SK-N-MC (cell line): ENCODE measurements at regions not wholly inside any gene's neighbourhood (a gene's known extent, or its start where the extent isn't known, plus 50 kb on each side); places are given as distances from the start of the nearest gene placed in this dataset.
"Not testable (repeated sequence)": the region's sequence is repeated elsewhere in the genome, so short reads cannot be mapped to it uniquely, and the experiment has no call there.

Source experiments
- DNase-seq: peaks from one replicate; pipeline ENCODE4 v3.0.0-alpha.2; 2011; ENCODE audit warnings: low read depth, low spot score
- H3K27ac ChIP-seq: fragments of 200-600 bp; sonication (generic); 2 replicates; pipeline ENCODE4 v1.5.1; 2016; ENCODE audit warnings: mixed run types
- H3K36me3 ChIP-seq: fragments of 200-600 bp; sonication (generic); 2 replicates; pipeline ENCODE4 v1.6.1; 2017; ENCODE audit warnings: antibody characterized with exemption, low read length, mixed read lengths; ENCODE audit not compliant: insufficient read depth
- H3K4me3 ChIP-seq: fragments of 200-600 bp; sonication (generic); 2 replicates; pipeline ENCODE4 v1.5.1; 2016
- H3K9ac ChIP-seq: fragments of 200-600 bp; sonication (generic); 2 replicates; pipeline ENCODE4 v1.8.0; 2017; ENCODE audit warnings: mixed run types, mixed read lengths; ENCODE audit not compliant: insufficient read length
- H3K9me3 ChIP-seq: fragments of 200-600 bp; sonication (generic); 2 replicates; pipeline ENCODE4 v1.6.1; 2017; ENCODE audit warnings: low read depth, mild to moderate bottlenecking, antibody characterized with exemption, low read length, moderate library complexity, mixed read lengths
- EZH2 ChIP-seq: fragments of 200-600 bp; sonication (generic); IDR thresholded peaks from one replicate; pipeline ENCODE4 v1.6.1; 2017; ENCODE audit warnings: antibody characterized with exemption
- FOXP2 ChIP-seq: optimal IDR thresholded peaks from 2 replicates; pipeline ENCODE3; 2011; ENCODE audit warnings: mild to moderate bottlenecking, moderate library complexity; ENCODE audit not compliant: insufficient read depth; ENCODE audit errors: extremely low read length, control extremely low read depth
- POLR2AphosphoS5 ChIP-seq: IDR thresholded peaks from 2 replicates; pipeline ENCODE4 v1.6.1; 2012; ENCODE audit warnings: mild to moderate bottlenecking, low read depth, low read length, borderline replicate concordance

GRCh38 chr6:68502946-68503345 lies 132.1 kb upstream of the ADGRB3 start:
- Histone ChIP-seq H3K27ac (no peak overlapping the region), H3K9me3 (no peaks in the 10 kb centered on the region), H3K4me3 (no peak overlapping the region), H3K36me3 (no peaks in the 10 kb centered on the region), H3K9ac (no peak overlapping the region)
- no peak for DNase-seq
- TF ChIP-seq EZH2 (no peak), FOXP2 (no peak), POLR2AphosphoS5 (no peak)

GRCh38 chr6:68497927-68498326 lies 137.2 kb upstream of the ADGRB3 start:
- Histone ChIP-seq H3K36me3 (no peaks in the 10 kb centered on the region), H3K27ac (no peak overlapping the region), H3K4me3 (no peak overlapping the region), H3K9ac (no peak overlapping the region), H3K9me3 (no peaks in the 10 kb centered on the region)
- no peak for DNase-seq
- TF ChIP-seq FOXP2: no peak
- TF ChIP-seq POLR2AphosphoS5: no peak
- TF ChIP-seq EZH2: no peak

GRCh38 chr6:68494880-68495279 lies 140.2 kb upstream of the ADGRB3 start:
- not testable (repeated sequence) for H3K4me3 ChIP-seq, H3K27ac ChIP-seq, H3K9me3 ChIP-seq, H3K9ac ChIP-seq, H3K36me3 ChIP-seq, DNase-seq

- no peak for DNase-seq
- H3K27ac ChIP-seq: no peak overlapping the region
- H3K4me3 ChIP-seq: no peak overlapping the region
- no peaks in the 10 kb centered on the region for H3K36me3 ChIP-seq
- no peak for TF ChIP-seq POLR2AphosphoS5
- TF ChIP-seq EZH2: no peak
- TF ChIP-seq FOXP2: no peak
- no peak overlapping the region for H3K9ac ChIP-seq
- no peaks in the 10 kb centered on the region for H3K9me3 ChIP-seq
Observed at GRCh38 chr6:68476611-68477010, 158.5 kb upstream of the ADGRB3 start.

- Histone ChIP-seq H3K4me3 (peak overlapping the region; percentile 23; the same call in 1 of the 2 replicates), H3K36me3 (no peaks in the 10 kb centered on the region), H3K9ac (no peak overlapping the region), H3K27ac (no peak overlapping the region), H3K9me3 (no peaks in the 10 kb centered on the region)
- DNase-seq: no peak
- TF ChIP-seq EZH2 (no peak), FOXP2 (no peak)
Observed at GRCh38 chr6:68473433-68474210, 161.5 kb upstream of the ADGRB3 start.

- Histone ChIP-seq H3K9ac (no peak overlapping the region), H3K4me3 (no peak overlapping the region), H3K36me3 (no peaks in the 10 kb centered on the region), H3K27ac (no peak overlapping the region), H3K9me3 (no peaks in the 10 kb centered on the region)
- TF ChIP-seq POLR2AphosphoS5: no peak
- TF ChIP-seq EZH2: no peak
- no peak for TF ChIP-seq FOXP2
- DNase-seq: no peak
Observed at GRCh38 chr6:68468244-68468884, 166.7 kb upstream of the ADGRB3 start.

GRCh38 chr6:68458447-68458846 lies 176.6 kb upstream of the ADGRB3 start:
- Histone ChIP-seq H3K36me3 (no peaks in the 10 kb centered on the region), H3K9me3 (no peaks in the 10 kb centered on the region), H3K4me3 (no peak overlapping the region), H3K27ac (no peak overlapping the region), H3K9ac (no peak overlapping the region)
- no peak for DNase-seq
- TF ChIP-seq EZH2: no peak
- no peak for TF ChIP-seq POLR2AphosphoS5

GRCh38 chr6:68447112-68447511 lies 188.0 kb upstream of the ADGRB3 start:
- no peak for DNase-seq
- no peak overlapping the region for H3K9ac ChIP-seq
- H3K4me3 ChIP-seq: no peak overlapping the region
- no peak overlapping the region for H3K27ac ChIP-seq
- no peaks in the 10 kb centered on the region for H3K36me3 ChIP-seq
- H3K9me3 ChIP-seq: no peaks in the 10 kb centered on the region
- no peak for TF ChIP-seq FOXP2
- no peak for TF ChIP-seq POLR2AphosphoS5
- no peak for TF ChIP-seq EZH2

GRCh38 chr6:68445926-68446325 lies 189.2 kb upstream of the ADGRB3 start:
- Histone ChIP-seq H3K9me3 (no peaks in the 10 kb centered on the region), H3K27ac (no peak overlapping the region), H3K9ac (no peak overlapping the region), H3K36me3 (no peaks in the 10 kb centered on the region), H3K4me3 (no peak overlapping the region)
- no peak for DNase-seq
- no peak for TF ChIP-seq FOXP2
- TF ChIP-seq EZH2: no peak
- no peak for TF ChIP-seq POLR2AphosphoS5
